ENCODE measurements at regions not wholly inside any gene's neighbourhood (a gene's known extent, or its start where the extent isn't known, plus 50 kb on each side); places are given as distances from the start of the nearest gene placed in this dataset.
"Not testable (repeated sequence)": the region's sequence is repeated elsewhere in the genome, so short reads cannot be mapped to it uniquely, and the experiment has no call there.

- H3K4me3 Mint-ChIP-seq, result no peak overlapping the region
- H3K4me1 Mint-ChIP-seq, result peaks cover 10 to 22% (median 11%) of the 10 kb centered on the region in 3 donors
- ATAC-seq (ENCODE audit: low read depth in 2 of 2) (no peak), DNase-seq (no peak)
- no peaks in the 10 kb centered on the region for H3K36me3 Mint-ChIP-seq
- H3K27me3 Mint-ChIP-seq, result peaks cover 16 to 35% (median 21%) of the 10 kb centered on the region in 3 donors
- H3K27ac Mint-ChIP-seq, result peak overlapping the region in 2 of 6 donors; percentile 28 to 50
- peaks cover 0 to 2% (median 0%) of the 10 kb centered on the region in 7 donors for H3K9me3 Mint-ChIP-seq
These were observed 184.9 kb downstream of the FAM43A start for GRCh38 chr3:194870394-194871110.

GRCh38 chr3:194871143-194871863 is 185.6 kb downstream of the FAM43A start:
- H3K4me3 Mint-ChIP-seq, result peak overlapping the region in 4 of 8 donors; percentile 46 to 71 (median 52)
- peak; percentile 12 for DNase-seq
- H3K27me3 Mint-ChIP-seq, result peaks cover 16 to 36% (median 21%) of the 10 kb centered on the region in 3 donors
- H3K36me3 Mint-ChIP-seq, result no peaks in the 10 kb centered on the region
- H3K9me3 Mint-ChIP-seq, result peaks cover 0 to 2% (median 0%) of the 10 kb centered on the region in 7 donors
- H3K27ac Mint-ChIP-seq, result peak overlapping the region in 3 of 6 donors; percentile 23 to 65 (median 32)
- peak; percentile 71 to 72 for ATAC-seq (ENCODE audit: low read depth in 2 of 2)
- H3K4me1 Mint-ChIP-seq, result peaks cover 10 to 19% (median 11%) of the 10 kb centered on the region in 3 donors

GRCh38 chr3:194871864-194872668 is 186.4 kb downstream of the FAM43A start:
- Mint-ChIP-seq H3K27ac (peak overlapping the region in 5 of 6 donors; percentile 23 to 98 (median 65)), H3K4me3 (peak overlapping the region in 6 of 8 donors; percentile 46 to 80 (median 56)), H3K9me3 (peaks cover 0 to 2% (median 0%) of the 10 kb centered on the region in 7 donors), H3K4me1 (peaks cover 10 to 19% (median 11%) of the 10 kb centered on the region in 3 donors), H3K27me3 (peaks cover 12 to 30% (median 21%) of the 10 kb centered on the region in 3 donors), H3K36me3 (no peaks in the 10 kb centered on the region)
- DNase-seq, result no peak
- ATAC-seq (ENCODE audit: low read depth in 2 of 2), result peak; percentile 71 to 80

GRCh38 chr3:194872669-194872977 is 186.9 kb downstream of the FAM43A start:
- no peak overlapping the region for H3K4me3 Mint-ChIP-seq
- H3K4me1 Mint-ChIP-seq, result peaks cover 10 to 17% (median 11%) of the 10 kb centered on the region in 3 donors

GRCh38 chr3:194873474-194873873 is 187.8 kb downstream of the FAM43A start:
- not testable (repeated sequence) for H3K4me3 Mint-ChIP-seq; DNase-seq; H3K36me3 Mint-ChIP-seq; ATAC-seq (ENCODE audit: low read depth in 2 of 2); H3K9me3 Mint-ChIP-seq
- Mint-ChIP-seq H3K27ac (peak overlapping the region in 2 of 6 donors; percentile 33 to 38), H3K27me3 (peaks cover 5 to 24% (median 15%) of the 10 kb centered on the region in 3 donors), H3K4me1 (peaks cover 10 to 17% (median 11%) of the 10 kb centered on the region in 3 donors)

More at GRCh38 chr3:194872669-194872977, 186.9 kb downstream of the FAM43A start:
- no peak for DNase-seq
- peak overlapping the region in 1 of 6 donors; percentile 64 for H3K27ac Mint-ChIP-seq
- peaks cover 8 to 28% (median 23%) of the 10 kb centered on the region in 3 donors for H3K27me3 Mint-ChIP-seq
- no peaks in the 10 kb centered on the region for H3K36me3 Mint-ChIP-seq
- ATAC-seq (ENCODE audit: low read depth in 2 of 2), result no peak
- peaks cover 0 to 2% (median 0%) of the 10 kb centered on the region in 7 donors for H3K9me3 Mint-ChIP-seq

GRCh38 chr3:194874206-194874605 is 188.5 kb downstream of the FAM43A start:
- Mint-ChIP-seq H3K4me3 (no peak overlapping the region), H3K27ac (no peak overlapping the region), H3K9me3 (peaks cover 0 to 2% (median 0%) of the 10 kb centered on the region in 7 donors), H3K27me3 (peaks cover 3 to 17% (median 8%) of the 10 kb centered on the region in 3 donors), H3K4me1 (peaks cover 13 to 21% (median 15%) of the 10 kb centered on the region in 3 donors), H3K36me3 (no peaks in the 10 kb centered on the region)
- ATAC-seq (ENCODE audit: low read depth in 2 of 2) (no peak), DNase-seq (no peak)

- H3K4me3 Mint-ChIP-seq, result no peak overlapping the region
- peaks cover 0 to 2% (median 0%) of the 10 kb centered on the region in 7 donors for H3K9me3 Mint-ChIP-seq
- DNase-seq, result no peak
- H3K27me3 Mint-ChIP-seq, result peaks cover 3 to 16% (median 6%) of the 10 kb centered on the region in 3 donors
- H3K27ac Mint-ChIP-seq, result no peak overlapping the region
- H3K4me1 Mint-ChIP-seq, result peaks cover 19 to 26% (median 20%) of the 10 kb centered on the region in 3 donors
- no peak for ATAC-seq (ENCODE audit: low read depth in 2 of 2)
- no peaks in the 10 kb centered on the region for H3K36me3 Mint-ChIP-seq
These were observed 189.1 kb downstream of the FAM43A start for GRCh38 chr3:194874783-194875182.

- Mint-ChIP-seq H3K36me3 (no peaks in the 10 kb centered on the region), H3K4me3 (no peak overlapping the region), H3K4me1 (peaks cover 19 to 35% (median 29%) of the 10 kb centered on the region in 3 donors), H3K27me3 (peaks cover 3 to 16% (median 6%) of the 10 kb centered on the region in 3 donors), H3K9me3 (no peaks in the 10 kb centered on the region), H3K27ac (peak overlapping the region in 2 of 6 donors; percentile 68 to 86)
- DNase-seq, result no peak
- ATAC-seq (ENCODE audit: low read depth in 2 of 2), result no peak
These were observed 190.1 kb downstream of the FAM43A start for GRCh38 chr3:194875581-194876402.

- H3K4me1 Mint-ChIP-seq, result peaks cover 19 to 32% (median 28%) of the 10 kb centered on the region in 3 donors
These were observed 190.9 kb downstream of the FAM43A start for GRCh38 chr3:194876403-194877095.

GRCh38 chr3:194877291-194878119 is 191.8 kb downstream of the FAM43A start:
- Mint-ChIP-seq H3K9me3 (no peaks in the 10 kb centered on the region), H3K27ac (no peak overlapping the region), H3K4me3 (no peak overlapping the region), H3K4me1 (peaks cover 12 to 22% (median 18%) of the 10 kb centered on the region in 3 donors), H3K36me3 (no peaks in the 10 kb centered on the region), H3K27me3 (peaks cover 3 to 16% (median 6%) of the 10 kb centered on the region in 3 donors)
- DNase-seq (no peak), ATAC-seq (ENCODE audit: low read depth in 2 of 2) (no peak)

More at GRCh38 chr3:194876403-194877095, 190.9 kb downstream of the FAM43A start:
- Mint-ChIP-seq H3K27ac (peak overlapping the region in 1 of 6 donors; percentile 86), H3K4me3 (no peak overlapping the region), H3K9me3 (no peaks in the 10 kb centered on the region), H3K36me3 (no peaks in the 10 kb centered on the region), H3K27me3 (peaks cover 3 to 16% (median 6%) of the 10 kb centered on the region in 3 donors)
- ATAC-seq (ENCODE audit: low read depth in 2 of 2), result no peak
- no peak for DNase-seq

All from naive B cell (primary cell).